DMS79 (cell line): ENCODE measurements at regions not wholly inside any gene's neighbourhood (a gene's known extent, or its start where the extent isn't known, plus 50 kb on each side); places are given as distances from the start of the nearest gene placed in this dataset.
"Not testable (repeated sequence)": the region's sequence is repeated elsewhere in the genome, so short reads cannot be mapped to it uniquely, and the experiment has no call there.

ENCODE experiments used
- DNase-seq: peaks from one replicate; lab custom pipeline; 2025; lab: John Stamatoyannopoulos, UW

GRCh38 chr4:127307996-127308395, 324.8 kb upstream of the INTU start:
- no peak for DNase-seq

GRCh38 chr4:127309369-127310102, 323.2 kb upstream of the INTU start:
- no peak for DNase-seq

- DNase-seq, result no peak
These were observed 321.4 kb upstream of the INTU start for GRCh38 chr4:127311371-127311770.

DNA sequence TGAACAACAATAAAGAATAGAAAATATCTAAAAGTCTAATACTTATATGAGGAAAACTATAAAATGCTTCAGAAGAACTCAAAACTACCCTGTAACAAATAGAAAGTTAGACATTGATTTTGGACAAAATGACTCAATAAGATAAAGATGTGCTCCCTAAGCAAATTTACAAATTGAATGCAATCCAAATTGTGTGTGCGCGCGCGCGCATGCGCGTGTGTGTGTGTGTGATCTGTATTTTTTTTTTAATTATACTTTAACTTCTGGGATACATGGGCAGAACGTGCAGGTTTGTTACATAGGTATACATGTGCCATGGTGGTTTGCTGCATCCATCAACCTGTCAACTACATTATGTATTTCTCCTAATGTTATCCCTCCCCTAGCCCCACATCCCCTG, 320.8 kb upstream of the INTU start:
- no peak for DNase-seq

DNA sequence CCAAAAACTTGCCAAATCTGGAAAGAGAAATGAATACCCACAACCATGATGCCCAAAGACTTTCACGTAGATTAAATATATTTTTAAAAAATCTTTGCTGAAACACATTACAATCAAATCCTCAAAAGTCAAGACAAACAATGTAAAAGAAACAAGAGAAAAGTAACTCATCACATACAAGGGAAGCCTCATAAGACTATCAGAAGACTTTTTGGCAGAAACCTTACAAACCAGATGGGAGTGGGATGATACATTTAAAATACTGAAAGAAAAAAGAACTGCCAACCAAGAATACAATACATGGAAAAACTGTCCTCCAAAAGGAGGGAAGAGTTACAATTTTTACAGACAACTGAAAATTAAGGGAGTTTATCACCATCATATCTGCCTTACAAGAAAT, 319.0 kb upstream of the INTU start:
- DNase-seq, result no peak

- no peak for DNase-seq
These were observed 305.3 kb upstream of the INTU start for GRCh38 chr4:127327491-127327890.

DNA sequence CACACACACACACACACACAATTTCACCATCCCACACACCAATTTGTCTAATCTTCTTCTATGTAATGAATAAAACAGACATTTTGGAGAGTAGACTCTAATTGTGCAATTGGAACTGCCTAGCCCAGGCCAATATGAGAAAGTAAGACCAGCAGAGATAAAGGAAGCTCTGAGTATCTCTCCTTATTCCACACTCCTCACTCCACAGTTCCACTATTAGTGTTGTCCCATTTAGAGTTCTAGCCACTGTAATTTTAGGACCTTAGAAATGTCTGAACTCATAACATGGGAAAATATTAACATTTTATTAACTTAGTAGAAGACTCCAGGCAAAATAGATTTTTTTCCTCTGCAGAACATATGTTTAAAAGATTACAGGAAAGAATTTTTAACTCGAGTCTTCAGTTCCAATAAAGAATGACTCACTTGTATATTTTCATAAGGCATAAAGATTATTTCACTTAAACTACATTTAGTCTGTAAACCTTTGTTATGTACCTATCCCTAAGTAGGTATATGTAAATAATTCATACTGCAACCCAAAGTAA, 297.6 kb upstream of the INTU start:
- DNase-seq, result no peak

GRCh38 chr4:127335732-127336131, 297.0 kb upstream of the INTU start:
- DNase-seq, result no peak

DNA sequence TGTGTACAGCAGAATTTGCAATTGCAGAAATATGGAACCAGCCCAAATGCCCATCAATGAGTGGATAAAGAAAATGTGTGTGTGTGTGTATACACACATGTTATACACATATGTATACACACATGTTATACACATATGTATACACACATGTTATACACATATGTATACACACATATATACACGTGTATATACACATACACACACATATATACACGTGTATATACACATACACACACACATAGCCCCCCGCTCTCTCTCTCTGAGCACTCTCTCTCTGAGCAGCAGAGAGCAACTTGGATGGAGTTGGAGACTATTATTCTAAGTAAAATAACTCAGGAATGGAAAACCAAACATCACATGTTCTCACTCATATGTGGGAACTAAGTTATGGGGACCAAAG, 289.6 kb upstream of the INTU start:
- not testable (repeated sequence) for DNase-seq

- DNase-seq, result no peak
These were observed 288.7 kb upstream of the INTU start for GRCh38 chr4:127344071-127344470.

- DNase-seq, result no peak
These were observed 284.8 kb upstream of the INTU start for GRCh38 chr4:127347936-127348335.

GRCh38 chr4:127352220-127353113, 280.3 kb upstream of the INTU start:
- no peak for DNase-seq

DNA sequence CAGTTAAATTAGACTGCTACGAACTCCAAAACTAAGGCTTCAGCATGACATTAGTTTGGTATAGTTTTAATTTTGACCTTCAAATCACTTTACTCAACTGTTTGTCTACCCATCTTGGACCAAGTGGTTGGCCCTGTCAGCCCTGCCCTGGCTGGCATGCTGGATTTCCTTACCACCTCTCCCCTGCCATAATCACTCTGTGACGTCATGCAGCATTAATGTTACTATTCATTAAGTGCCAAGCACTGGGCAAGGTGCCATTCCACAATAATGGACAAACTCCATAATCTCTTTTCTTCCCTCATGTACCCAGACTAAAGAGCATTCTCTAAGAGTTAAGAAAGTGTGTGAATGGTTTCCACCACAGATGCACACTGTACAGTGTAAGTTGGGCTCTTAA, 277.0 kb upstream of the INTU start:
- no peak for DNase-seq

GRCh38 chr4:127357765-127358164, 275.0 kb upstream of the INTU start:
- DNase-seq, result no peak

DNA sequence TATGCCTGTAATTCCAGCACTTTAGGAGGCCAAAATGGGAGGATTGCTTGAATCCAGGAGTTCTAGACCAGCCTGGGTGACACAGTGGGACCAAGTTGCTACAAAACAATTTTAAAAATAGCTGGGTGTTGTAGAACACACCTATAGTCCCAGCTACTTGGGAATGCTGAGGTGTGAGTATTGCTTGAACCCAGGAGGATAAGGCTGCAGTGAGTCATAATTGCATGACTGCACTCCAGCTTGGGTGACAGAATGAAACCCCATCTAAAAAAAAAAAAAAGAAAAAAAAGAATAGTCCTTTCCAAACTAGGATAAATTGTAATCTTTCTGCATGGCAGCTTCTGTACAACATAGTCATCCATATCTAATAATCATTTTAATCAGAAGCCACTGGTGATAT, 270.1 kb upstream of the INTU start:
- DNase-seq, result no peak

DNA sequence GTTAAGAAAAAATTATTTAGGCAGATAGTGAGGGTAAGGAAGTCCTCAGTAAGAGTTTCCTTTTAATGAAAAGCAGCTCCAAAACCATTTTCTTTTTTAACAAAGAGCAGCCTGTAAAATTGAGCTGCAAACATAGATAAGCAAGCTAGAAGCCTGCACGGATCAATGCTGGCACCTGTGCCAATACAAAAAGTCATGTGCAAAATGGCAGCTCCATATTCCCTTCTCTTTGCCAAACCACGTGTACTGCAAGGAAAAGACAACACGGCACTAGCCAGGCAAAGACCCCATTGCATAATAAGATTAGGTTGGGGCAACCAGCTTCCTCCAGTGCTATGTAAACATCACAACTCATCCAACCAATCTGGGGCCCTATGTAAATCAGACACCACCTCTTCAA, 268.4 kb upstream of the INTU start:
- no peak for DNase-seq

DNA sequence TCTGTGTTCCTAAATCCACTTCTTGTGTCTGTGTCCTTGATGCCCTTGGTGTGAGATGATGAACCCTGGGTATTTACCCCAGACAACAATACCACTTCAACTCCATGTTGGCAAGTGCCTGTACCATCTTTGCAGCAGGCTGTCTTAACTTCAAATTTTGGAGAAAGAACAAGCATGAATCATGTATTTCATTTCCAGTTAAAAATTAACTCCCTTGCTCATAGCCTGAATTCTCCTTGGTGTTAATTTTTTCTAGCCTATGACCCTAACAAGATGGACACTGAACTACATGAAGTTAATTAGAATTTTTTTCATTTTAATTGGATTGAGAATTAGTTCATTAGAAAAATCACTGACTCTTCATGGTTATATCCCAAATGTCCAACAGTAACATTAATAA, 267.8 kb upstream of the INTU start:
- DNase-seq, result no peak

GRCh38 chr4:127370604-127371003, 262.2 kb upstream of the INTU start:
- no peak for DNase-seq

DNA sequence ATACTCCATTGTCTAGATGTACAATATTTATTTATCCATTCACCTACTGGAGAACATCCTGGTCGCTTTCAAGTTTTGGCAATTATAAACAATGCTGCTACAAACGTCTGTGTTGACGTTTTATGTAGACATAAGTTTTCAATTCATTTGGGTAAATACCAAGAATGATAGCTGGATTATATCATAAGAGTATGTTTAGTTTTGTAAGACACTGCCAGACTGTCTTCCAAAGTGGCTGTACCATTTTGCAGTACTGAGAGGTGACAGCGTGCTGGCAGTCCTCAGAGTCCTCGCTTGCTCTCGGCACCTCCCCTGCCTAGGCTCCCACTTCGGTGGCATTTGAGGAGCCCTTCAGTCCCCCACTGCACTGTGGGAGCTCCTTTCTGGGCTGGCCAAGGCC, 253.3 kb upstream of the INTU start:
- no peak for DNase-seq

- DNase-seq, result not testable (repeated sequence)
These were observed 252.8 kb upstream of the INTU start for GRCh38 chr4:127379948-127380347.

DNA sequence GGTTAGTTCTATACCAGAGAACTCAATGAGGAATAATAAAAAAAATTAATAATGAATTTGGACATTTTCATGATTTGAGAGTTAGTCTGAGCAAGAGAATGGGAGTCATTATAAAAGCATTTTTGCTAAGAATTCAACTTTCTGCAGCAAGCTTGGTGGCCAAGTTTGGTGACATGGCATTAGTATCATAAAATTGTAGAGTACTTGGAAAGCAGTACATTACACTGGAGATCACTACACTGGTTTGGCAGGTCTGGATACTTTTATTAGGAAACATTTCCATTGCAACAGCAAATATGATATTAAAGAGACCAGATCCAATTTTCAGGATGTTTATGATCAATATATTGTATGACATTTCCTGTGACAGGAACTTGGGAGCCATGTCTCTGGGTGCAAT, 249.1 kb upstream of the INTU start:
- no peak for DNase-seq

- DNase-seq, result no peak
These were observed 238.2 kb upstream of the INTU start for GRCh38 chr4:127394516-127394915.

DNA sequence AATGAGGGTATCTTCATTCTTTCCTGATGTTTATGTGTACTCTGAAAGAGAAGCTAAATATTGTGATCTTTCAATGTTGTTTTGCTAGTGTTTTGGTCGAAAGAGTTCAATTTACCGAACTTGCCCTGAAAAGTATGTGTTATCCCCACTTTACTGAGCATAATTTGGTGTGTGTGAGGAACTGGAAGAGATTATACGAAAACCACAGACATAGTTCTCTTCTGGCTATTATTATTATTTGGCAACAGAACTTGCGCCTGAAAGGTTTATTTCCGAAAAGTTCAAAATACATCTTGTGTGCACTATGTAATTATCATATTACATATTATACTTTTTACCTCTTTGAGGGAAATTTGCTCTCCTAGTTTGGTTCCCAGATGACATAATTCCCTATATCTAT, 232.5 kb upstream of the INTU start:
- no peak for DNase-seq
